HCT116 (cell line): ENCODE measurements at regions not wholly inside any gene's neighbourhood (a gene's known extent, or its start where the extent isn't known, plus 50 kb on each side); places are given as distances from the start of the nearest gene placed in this dataset.

Experiments used
- ATAC-seq: fragments of 200-7000 bp; cut with Tn5 transposase; 2 replicates; pipeline ENCODE4 v1.9.1; 2020; ENCODE audit warnings: mild to moderate bottlenecking, moderate library complexity
- BruUV-seq: library from RNA; stranded (reverse); fragments of 400-500 nt; replicated peaks from 2 replicates; lab custom pipeline; 2021; lab: Mats Ljungman, UMichigan
- CTCF ChIA-PET: fragments of 300-600 bp; sonication (Branson Sonifier 250); formaldehyde crosslinking; loops from one replicate; lab custom pipeline; 2021; ENCODE audit warnings: antibody characterized with exemption; lab: Charles Lee
- POLR2A ChIA-PET: fragments of 300-600, 350-600 bp; sonication (Branson Sonifier 250); formaldehyde crosslinking; loops from one replicate; lab custom pipeline; 2021; ENCODE audit warnings: antibody characterized with exemption; lab: Charles Lee
- RAD21 ChIA-PET, 2 experiments: fragments of 300-600 bp; sonication (Branson Sonifier 250); formaldehyde crosslinking; loops; one replicate each; lab custom pipeline; 2023; ENCODE audit warnings: low total read pairs in 2 of 2; ENCODE audit not compliant: uncharacterized antibody in 2 of 2, unreplicated experiment in 2 of 2, low non-redundant PET in 1 of 2; lab: Charles Lee
- DNase-seq: peaks from one replicate; pipeline ENCODE4 v3.0.0-alpha.2; 2010; ENCODE audit warnings: low read depth, low spot score
- H2AFZ ChIP-seq: fragments of 200-600 bp; shearing (Covaris generic), sonication (generic); 2 replicates; pipeline ENCODE4 v1.6.1; 2017; ENCODE audit warnings: low read depth, mixed run types, mixed read lengths, antibody characterized with exemption, low read length; ENCODE audit not compliant: poor library complexity, severe bottlenecking
- H3K27ac ChIP-seq: 2 replicates; pipeline ENCODE4 v1.5.1; 2012; ENCODE audit warnings: low read depth, low read length
- H3K27me3 ChIP-seq: fragments of 200-600 bp; sonication (generic); 2 replicates; pipeline ENCODE4 v1.6.1; 2016; ENCODE audit warnings: mixed run types, low read length, mixed read lengths; ENCODE audit not compliant: insufficient read depth
- H3K36me3 ChIP-seq, 2 experiments: fragments of 200-500 bp in 1 of 2; fragments of 200-600 bp in 1 of 2; sonication (Bioruptor generic) in 1 of 2; sonication (generic) in 1 of 2; 2 replicates each; pipeline versions ENCODE4 v1.5.1 to v1.6.1; 2014 to 2016; ENCODE audit warnings: low read length in 2 of 2, inconsistent platforms in 1 of 2, mixed read lengths in 1 of 2, mixed run types in 1 of 2; ENCODE audit not compliant: insufficient read depth in 2 of 2, control insufficient read depth in 1 of 2
- H3K4me1 ChIP-seq, 2 experiments: fragments of 200-600 bp in 1 of 2; sonication (generic) in 1 of 2; 2 replicates each; pipeline versions ENCODE4 v1.5.1 to v1.6.1; 2012 to 2017; ENCODE audit warnings: low read length in 2 of 2, inconsistent platforms in 1 of 2, mild to moderate bottlenecking in 1 of 2, mixed read lengths in 1 of 2, mixed run types in 1 of 2, moderate library complexity in 1 of 2; ENCODE audit not compliant: insufficient read depth in 2 of 2, control insufficient read depth in 1 of 2
- H3K4me2 ChIP-seq: fragments of 200-600 bp; sonication (generic); 2 replicates; pipeline ENCODE4 v1.6.1; 2017; ENCODE audit warnings: mixed run types, low read length, mixed read lengths
- H3K4me3 ChIP-seq, 2 experiments: fragments of 200-600 bp in 1 of 2; sonication (generic) in 1 of 2; replicated peaks in 1 of 2; 2 replicates each; pipeline ENCODE4 v1.5.1; 2011 to 2016; ENCODE audit warnings: low read length in 2 of 2, control low read depth in 1 of 2, low read depth in 1 of 2, mild to moderate bottlenecking in 1 of 2, mixed read lengths in 1 of 2, mixed run types in 1 of 2
- H3K79me2 ChIP-seq: fragments of 200-600 bp; sonication (generic); 2 replicates; pipeline ENCODE4 v1.6.1; 2017; ENCODE audit warnings: mild to moderate bottlenecking, mixed run types, low read length, moderate library complexity, mixed read lengths; ENCODE audit not compliant: insufficient read depth
- H3K9ac ChIP-seq: fragments of 200-600 bp; sonication (generic); 2 replicates; pipeline ENCODE4 v1.6.1; 2016; ENCODE audit warnings: low read length, mixed read lengths
- H3K9me2 ChIP-seq: fragments of 200-600 bp; sonication (generic), shearing (Covaris generic); 2 replicates; pipeline ENCODE4 v1.6.1; 2017; ENCODE audit warnings: mixed run types, mild to moderate bottlenecking, moderate library complexity; ENCODE audit not compliant: insufficient read depth
- H3K9me3 ChIP-seq, 2 experiments: fragments of 200-500 bp in 1 of 2; fragments of 200-600 bp in 1 of 2; sonication (Bioruptor generic) in 1 of 2; sonication (generic) in 1 of 2; 2 replicates each; pipeline ENCODE4 v1.6.1; 2014 to 2017; ENCODE audit warnings: low read length in 2 of 2, mixed read lengths in 2 of 2, inconsistent platforms in 1 of 2, low read depth in 1 of 2, mild to moderate bottlenecking in 1 of 2, mixed run types in 1 of 2, moderate library complexity in 1 of 2; ENCODE audit not compliant: control insufficient read depth in 1 of 2, insufficient read depth in 1 of 2
- H4K20me1 ChIP-seq: fragments of 200-600 bp; sonication (generic), shearing (Covaris generic); 2 replicates; pipeline ENCODE4 v1.6.1; 2017; ENCODE audit warnings: mixed run types, mild to moderate bottlenecking, moderate library complexity; ENCODE audit not compliant: insufficient read depth
- CBX3 ChIP-seq: IDR thresholded peaks from 2 replicates; pipeline ENCODE4 v1.6.1; 2012; ENCODE audit warnings: low read depth
- CEBPB ChIP-seq: IDR thresholded peaks from 2 replicates; pipeline ENCODE4 v1.6.1; 2012; ENCODE audit warnings: low read depth
- POLR2A ChIP-seq: IDR thresholded peaks from 2 replicates; pipeline ENCODE4 v1.7.0; 2011; ENCODE audit warnings: borderline replicate concordance; ENCODE audit not compliant: insufficient read depth, insufficient read length; ENCODE audit errors: extremely low read depth
- ZFX ChIP-seq: fragments of 450-650 bp; IDR thresholded peaks from 2 replicates; pipeline ENCODE4 v1.6.1; 2017
- intact Hi-C: fragments of 100-400 bp; cut with micrococcal nuclease; formaldehyde crosslinking; loops from 2 replicates; pipeline ENCODE4 v1.10.0; 2022
- TF ChIP-seq, protein P1 (sequence below): IDR thresholded peaks from 2 replicates; pipeline ENCODE4 v1.6.1; 2012; ENCODE audit warnings: low read depth
- TF ChIP-seq, protein P2 (sequence below): IDR thresholded peaks from 2 replicates; pipeline ENCODE4 v1.6.1; 2012
- TF ChIP-seq, protein P3 (sequence below), 3 experiments: fragments of 200-600 bp in 1 of 3; sonication (generic) in 1 of 3; IDR thresholded peaks in 2 of 3; conservative IDR thresholded peaks in 1 of 3; 2 replicates each; pipeline ENCODE4 v1.5.1; 2012 to 2017; ENCODE audit warnings: low read depth in 2 of 3, low read length in 2 of 3, antibody characterized with exemption in 1 of 3, borderline replicate concordance in 1 of 3, control low read depth in 1 of 3, mild to moderate bottlenecking in 1 of 3, mixed read lengths in 1 of 3, mixed run types in 1 of 3, moderate library complexity in 1 of 3; ENCODE audit not compliant: insufficient read depth in 1 of 3

DNA sequence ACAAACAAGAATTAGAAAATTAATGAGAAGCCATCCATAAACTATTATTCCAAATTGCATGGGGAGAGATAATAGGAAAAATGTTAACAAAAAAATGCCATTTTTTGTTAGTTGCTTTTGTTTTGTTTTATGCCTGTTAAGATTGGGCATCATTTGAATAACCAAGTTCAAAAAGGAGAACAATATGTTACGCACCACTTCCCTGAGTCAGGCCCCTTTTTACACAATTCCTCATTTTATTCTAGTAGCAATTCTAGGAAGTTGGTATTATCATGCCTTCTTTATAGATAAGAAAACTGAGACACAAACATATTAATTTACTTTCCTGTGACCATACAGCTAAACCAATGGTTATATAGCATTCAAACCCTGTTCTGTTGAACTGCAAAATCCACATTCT is 736.9 kb upstream of the CCDC54 start:
- Histone ChIP-seq H3K4me3 (no peak overlapping the region), H2AFZ (no peak overlapping the region), H3K4me1 (no peaks in the 10 kb centered on the region), H3K9me2 (no peaks in the 10 kb centered on the region), H4K20me1 (no peaks in the 10 kb centered on the region), H3K4me2 (no peak overlapping the region), H3K79me2 (no peaks in the 10 kb centered on the region), H3K27me3 (no peaks in the 10 kb centered on the region), H3K9me3 (no peaks in the 10 kb centered on the region), H3K27ac (no peak overlapping the region), H3K9ac (no peak overlapping the region), H3K36me3 (no peaks in the 10 kb centered on the region)
- POLR2A ChIA-PET, result no interaction called here
- RAD21 ChIA-PET, result no interaction called here
- no peak for ATAC-seq
- TF ChIP-seq CEBPB (no peak), POLR2A (no peak), ZFX (no peak), CBX3 (no peak)
- TF ChIP-seq, protein P1, sequence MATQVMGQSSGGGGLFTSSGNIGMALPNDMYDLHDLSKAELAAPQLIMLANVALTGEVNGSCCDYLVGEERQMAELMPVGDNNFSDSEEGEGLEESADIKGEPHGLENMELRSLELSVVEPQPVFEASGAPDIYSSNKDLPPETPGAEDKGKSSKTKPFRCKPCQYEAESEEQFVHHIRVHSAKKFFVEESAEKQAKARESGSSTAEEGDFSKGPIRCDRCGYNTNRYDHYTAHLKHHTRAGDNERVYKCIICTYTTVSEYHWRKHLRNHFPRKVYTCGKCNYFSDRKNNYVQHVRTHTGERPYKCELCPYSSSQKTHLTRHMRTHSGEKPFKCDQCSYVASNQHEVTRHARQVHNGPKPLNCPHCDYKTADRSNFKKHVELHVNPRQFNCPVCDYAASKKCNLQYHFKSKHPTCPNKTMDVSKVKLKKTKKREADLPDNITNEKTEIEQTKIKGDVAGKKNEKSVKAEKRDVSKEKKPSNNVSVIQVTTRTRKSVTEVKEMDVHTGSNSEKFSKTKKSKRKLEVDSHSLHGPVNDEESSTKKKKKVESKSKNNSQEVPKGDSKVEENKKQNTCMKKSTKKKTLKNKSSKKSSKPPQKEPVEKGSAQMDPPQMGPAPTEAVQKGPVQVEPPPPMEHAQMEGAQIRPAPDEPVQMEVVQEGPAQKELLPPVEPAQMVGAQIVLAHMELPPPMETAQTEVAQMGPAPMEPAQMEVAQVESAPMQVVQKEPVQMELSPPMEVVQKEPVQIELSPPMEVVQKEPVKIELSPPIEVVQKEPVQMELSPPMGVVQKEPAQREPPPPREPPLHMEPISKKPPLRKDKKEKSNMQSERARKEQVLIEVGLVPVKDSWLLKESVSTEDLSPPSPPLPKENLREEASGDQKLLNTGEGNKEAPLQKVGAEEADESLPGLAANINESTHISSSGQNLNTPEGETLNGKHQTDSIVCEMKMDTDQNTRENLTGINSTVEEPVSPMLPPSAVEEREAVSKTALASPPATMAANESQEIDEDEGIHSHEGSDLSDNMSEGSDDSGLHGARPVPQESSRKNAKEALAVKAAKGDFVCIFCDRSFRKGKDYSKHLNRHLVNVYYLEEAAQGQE, result no peak
- TF ChIP-seq, protein P2, sequence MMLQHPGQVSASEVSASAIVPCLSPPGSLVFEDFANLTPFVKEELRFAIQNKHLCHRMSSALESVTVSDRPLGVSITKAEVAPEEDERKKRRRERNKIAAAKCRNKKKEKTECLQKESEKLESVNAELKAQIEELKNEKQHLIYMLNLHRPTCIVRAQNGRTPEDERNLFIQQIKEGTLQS, result no peak
- TF ChIP-seq, protein P3, sequence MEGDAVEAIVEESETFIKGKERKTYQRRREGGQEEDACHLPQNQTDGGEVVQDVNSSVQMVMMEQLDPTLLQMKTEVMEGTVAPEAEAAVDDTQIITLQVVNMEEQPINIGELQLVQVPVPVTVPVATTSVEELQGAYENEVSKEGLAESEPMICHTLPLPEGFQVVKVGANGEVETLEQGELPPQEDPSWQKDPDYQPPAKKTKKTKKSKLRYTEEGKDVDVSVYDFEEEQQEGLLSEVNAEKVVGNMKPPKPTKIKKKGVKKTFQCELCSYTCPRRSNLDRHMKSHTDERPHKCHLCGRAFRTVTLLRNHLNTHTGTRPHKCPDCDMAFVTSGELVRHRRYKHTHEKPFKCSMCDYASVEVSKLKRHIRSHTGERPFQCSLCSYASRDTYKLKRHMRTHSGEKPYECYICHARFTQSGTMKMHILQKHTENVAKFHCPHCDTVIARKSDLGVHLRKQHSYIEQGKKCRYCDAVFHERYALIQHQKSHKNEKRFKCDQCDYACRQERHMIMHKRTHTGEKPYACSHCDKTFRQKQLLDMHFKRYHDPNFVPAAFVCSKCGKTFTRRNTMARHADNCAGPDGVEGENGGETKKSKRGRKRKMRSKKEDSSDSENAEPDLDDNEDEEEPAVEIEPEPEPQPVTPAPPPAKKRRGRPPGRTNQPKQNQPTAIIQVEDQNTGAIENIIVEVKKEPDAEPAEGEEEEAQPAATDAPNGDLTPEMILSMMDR (IDR thresholded peaks at IDR 0.05 in 2 of 3, conservative IDR thresholded peaks at IDR 0.05 in 1 of 3; ENCODE audit: borderline replicate concordance in 1 of 3, insufficient read depth in 1 of 3, low read depth in 2 of 3, low read length in 2 of 3), result no peak
- BruUV-seq, result no TSS peak
- intact Hi-C loops, result no loop called here
- DNase-seq, result no peak
- CTCF ChIA-PET, result no interaction called here
